DND-41 (cell line): ENCODE measurements at regions not wholly inside any gene's neighbourhood (a gene's known extent, or its start where the extent isn't known, plus 50 kb on each side); places are given as distances from the start of the nearest gene placed in this dataset.

ENCODE experiments used
- ATAC-seq: fragments of 200-7000 bp; cut with Tn5 transposase; 3 replicates; pipeline ENCODE4 v1.9.1; 2021; ENCODE audit warnings: low read depth; ENCODE audit not compliant: insufficient read depth
- DNase-seq: peaks from one replicate; pipeline ENCODE4 v3.0.0-alpha.2; 2020
- H2AFZ ChIP-seq: 2 replicates; pipeline ENCODE4 v1.6.0; 2012; ENCODE audit warnings: low read depth, low read length
- H3K27ac ChIP-seq: 2 replicates; pipeline ENCODE4 v1.5.1; 2012; ENCODE audit warnings: low read length, inconsistent platforms
- H3K27me3 ChIP-seq: fragments of 200-600 bp; sonication (generic); 2 replicates; pipeline ENCODE4 v1.6.0; 2012; ENCODE audit warnings: low read length, mild to moderate bottlenecking, inconsistent platforms; ENCODE audit not compliant: insufficient read depth, poor library complexity
- H3K36me3 ChIP-seq: 2 replicates; pipeline ENCODE4 v1.5.1; 2012; ENCODE audit warnings: low read length, inconsistent platforms; ENCODE audit not compliant: insufficient read depth
- H3K4me1 ChIP-seq: 2 replicates; pipeline ENCODE4 v1.5.1; 2012; ENCODE audit warnings: mild to moderate bottlenecking, low read length; ENCODE audit not compliant: insufficient read depth
- H3K4me2 ChIP-seq: 2 replicates; pipeline ENCODE4 v1.6.0; 2012; ENCODE audit warnings: mild to moderate bottlenecking, moderate library complexity, low read length, inconsistent platforms; ENCODE audit not compliant: insufficient read depth
- H3K4me3 ChIP-seq, 2 experiments: fragments of 200-600 bp in 1 of 2; shearing (Covaris generic) in 1 of 2; 2 replicates each; pipeline ENCODE4 v1.5.1; 2012 to 2016; ENCODE audit warnings: inconsistent platforms in 2 of 2, low read length in 2 of 2, mild to moderate bottlenecking in 2 of 2, low read depth in 1 of 2, moderate library complexity in 1 of 2
- H3K79me2 ChIP-seq: 2 replicates; pipeline ENCODE4 v1.6.0; 2012; ENCODE audit warnings: low read length, inconsistent platforms; ENCODE audit not compliant: insufficient read depth
- H3K9ac ChIP-seq: 2 replicates; pipeline ENCODE4 v1.6.0; 2012; ENCODE audit warnings: low read depth, mild to moderate bottlenecking, inconsistent platforms, low read length, moderate library complexity
- H3K9me3 ChIP-seq: 2 replicates; pipeline ENCODE4 v1.5.1; 2012; ENCODE audit warnings: low read length, moderate library complexity, mild to moderate bottlenecking, inconsistent platforms; ENCODE audit not compliant: insufficient read depth, severe bottlenecking
- H4K20me1 ChIP-seq: 2 replicates; pipeline ENCODE4 v1.6.0; 2012; ENCODE audit warnings: low read length; ENCODE audit not compliant: insufficient read depth
- CTCF ChIP-seq: IDR thresholded peaks from 2 replicates; pipeline ENCODE4 v1.5.1; 2012; ENCODE audit warnings: borderline replicate concordance, low read length, moderate library complexity, mild to moderate bottlenecking; ENCODE audit not compliant: poor library complexity, severe bottlenecking; ENCODE audit errors: extremely low read depth
- EZH2 ChIP-seq: IDR thresholded peaks from 3 replicates; pipeline ENCODE4 v1.6.1; 2012; ENCODE audit warnings: borderline replicate concordance, low read depth, mild to moderate bottlenecking, moderate library complexity, low read length, inconsistent platforms; ENCODE audit not compliant: severe bottlenecking

DNA sequence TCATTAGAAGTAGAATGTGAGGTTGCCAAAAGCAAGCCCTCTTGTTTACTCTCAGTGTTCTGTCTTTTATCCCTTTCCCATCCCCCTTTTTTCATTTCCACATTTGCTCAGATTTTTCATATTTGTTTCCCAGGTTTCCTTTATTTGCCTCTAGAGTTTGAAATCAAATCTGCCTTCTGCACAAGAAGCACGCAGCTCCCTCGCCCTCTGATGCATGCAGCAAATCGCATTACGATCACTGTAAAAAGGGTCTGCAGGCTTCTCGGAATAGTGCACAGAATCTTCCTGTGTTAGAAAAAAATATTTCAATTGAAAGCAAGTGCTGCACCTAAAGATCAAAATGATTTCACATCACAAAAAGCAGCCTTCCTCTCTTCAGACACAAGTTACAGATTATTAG, 129.0 kb downstream of the GPAM start:
- no peak for ATAC-seq
- Histone ChIP-seq H3K27ac (no peak overlapping the region), H3K9me3 (no peaks in the 10 kb centered on the region), H3K27me3 (no peaks in the 10 kb centered on the region), H3K9ac (no peak overlapping the region), H3K36me3 (no peaks in the 10 kb centered on the region), H3K4me3 (no peak overlapping the region), H4K20me1 (no peaks in the 10 kb centered on the region), H3K4me2 (no peak overlapping the region), H3K4me1 (no peaks in the 10 kb centered on the region), H3K79me2 (no peaks in the 10 kb centered on the region), H2AFZ (no peak overlapping the region)
- no peak for TF ChIP-seq CTCF
- no peak for TF ChIP-seq EZH2
- DNase-seq, result no peak

DNA sequence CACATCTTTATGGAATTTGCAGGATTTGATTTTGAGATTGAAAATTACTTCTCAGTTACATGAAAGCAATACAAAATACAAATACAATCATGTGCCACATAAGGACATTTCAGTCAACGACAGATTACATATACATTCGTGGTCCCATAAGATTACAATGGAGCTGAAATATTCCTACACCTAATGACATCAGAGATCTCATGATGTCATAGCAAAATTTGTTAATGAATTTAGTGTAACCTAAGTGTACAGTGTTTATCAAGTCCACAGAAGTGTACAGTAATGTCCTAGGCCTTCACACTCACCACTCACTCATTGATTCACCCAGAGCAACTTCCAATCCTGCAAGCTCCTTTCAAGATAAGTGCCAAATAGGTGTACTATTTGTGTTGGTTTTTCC, 126.5 kb downstream of the GPAM start:
- H3K36me3 ChIP-seq, result no peaks in the 10 kb centered on the region
- no peak for DNase-seq
- H3K9me3 ChIP-seq, result no peaks in the 10 kb centered on the region
- no peaks in the 10 kb centered on the region for H4K20me1 ChIP-seq
- no peak overlapping the region for H3K4me2 ChIP-seq
- H3K79me2 ChIP-seq, result no peaks in the 10 kb centered on the region
- no peak for ATAC-seq
- TF ChIP-seq EZH2 (no peak), CTCF (no peak)
- H3K27me3 ChIP-seq, result no peaks in the 10 kb centered on the region
- no peak overlapping the region for H3K4me3 ChIP-seq
- H3K4me1 ChIP-seq, result no peaks in the 10 kb centered on the region
- H3K27ac ChIP-seq, result no peak overlapping the region
- no peak overlapping the region for H2AFZ ChIP-seq
- H3K9ac ChIP-seq, result no peak overlapping the region

- H3K36me3 ChIP-seq, result no peaks in the 10 kb centered on the region
- DNase-seq, result no peak
- H3K27me3 ChIP-seq, result no peaks in the 10 kb centered on the region
- ATAC-seq, result no peak
- H3K9me3 ChIP-seq, result no peaks in the 10 kb centered on the region
- H3K9ac ChIP-seq, result no peak overlapping the region
- H2AFZ ChIP-seq, result no peak overlapping the region
- TF ChIP-seq CTCF (no peak), EZH2 (no peak)
- H3K4me3 ChIP-seq, result no peak overlapping the region
- no peaks in the 10 kb centered on the region for H3K4me1 ChIP-seq
- H3K27ac ChIP-seq, result no peak overlapping the region
- no peaks in the 10 kb centered on the region for H4K20me1 ChIP-seq
- no peaks in the 10 kb centered on the region for H3K79me2 ChIP-seq
- H3K4me2 ChIP-seq, result no peak overlapping the region
Measured at GRCh38 chr10:112059220-112059619, 124.3 kb downstream of the GPAM start.

DNA sequence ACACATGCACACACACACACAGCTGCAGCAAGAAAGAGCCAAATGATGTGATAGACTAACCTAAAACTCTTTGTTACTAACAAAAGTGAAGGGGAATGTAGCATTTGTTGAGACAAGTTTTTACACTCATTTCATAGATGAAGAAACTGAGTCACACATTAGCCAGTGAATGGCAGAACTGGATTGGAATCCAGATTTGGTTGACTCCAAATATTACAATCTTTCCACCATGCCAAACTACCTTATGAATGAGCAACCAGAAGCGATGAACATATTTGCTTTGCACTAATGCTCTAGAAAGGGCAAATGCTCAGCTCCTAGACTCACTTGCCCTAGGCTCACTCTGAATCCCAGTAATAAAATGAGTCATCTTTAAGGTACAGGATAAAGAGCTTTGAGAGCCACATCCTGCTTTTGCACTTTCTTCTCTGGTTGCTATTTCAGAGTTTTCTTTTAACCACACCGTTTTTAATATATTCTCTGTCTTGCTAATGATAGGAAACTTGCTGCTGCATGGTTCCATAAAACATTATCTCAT, 111.9 kb downstream of the GPAM start:
- TF ChIP-seq EZH2, result no peak
- no peak for TF ChIP-seq CTCF
- H3K4me3 ChIP-seq, result no peak overlapping the region
- no peak overlapping the region for H2AFZ ChIP-seq
- no peaks in the 10 kb centered on the region for H3K4me1 ChIP-seq
- H3K9me3 ChIP-seq, result no peaks in the 10 kb centered on the region
- H3K36me3 ChIP-seq, result no peaks in the 10 kb centered on the region
- no peaks in the 10 kb centered on the region for H3K79me2 ChIP-seq
- H3K27ac ChIP-seq, result no peak overlapping the region
- no peaks in the 10 kb centered on the region for H4K20me1 ChIP-seq
- no peak for ATAC-seq
- no peak overlapping the region for H3K9ac ChIP-seq
- peaks cover 2% of the 10 kb centered on the region for H3K27me3 ChIP-seq
- no peak for DNase-seq
- no peak overlapping the region for H3K4me2 ChIP-seq
